GM19023 (cell line): ENCODE measurements at regions not wholly inside any gene's neighbourhood (a gene's known extent, or its start where the extent isn't known, plus 50 kb on each side); places are given as distances from the start of the nearest gene placed in this dataset.
"Not testable (repeated sequence)": the region's sequence is repeated elsewhere in the genome, so short reads cannot be mapped to it uniquely, and the experiment has no call there.

Experiments
- ATAC-seq: cut with Tn5 transposase; IDR thresholded peaks from one replicate; pipeline ENCODE4 v1.9.1; 2021; ENCODE audit warnings: mild to moderate bottlenecking, moderate library complexity; ENCODE audit not compliant: unreplicated experiment

- ATAC-seq, result no peak
Observed at GRCh38 chr1:196091397-196092135, 516.7 kb downstream of the KCNT2 start.

GRCh38 chr1:196090226-196090625 is 518.0 kb downstream of the KCNT2 start:
- no peak for ATAC-seq

- ATAC-seq, result no peak
Observed at GRCh38 chr1:196088541-196088940, 519.7 kb downstream of the KCNT2 start.

- no peak for ATAC-seq
Observed at GRCh38 chr1:196078691-196079090, 529.5 kb downstream of the KCNT2 start.

GRCh38 chr1:196075621-196076020 is 532.6 kb downstream of the KCNT2 start:
- no peak for ATAC-seq

GRCh38 chr1:196074182-196074581 is 534.1 kb downstream of the KCNT2 start:
- no peak for ATAC-seq

- no peak for ATAC-seq
Observed at GRCh38 chr1:196071447-196071846, 536.8 kb downstream of the KCNT2 start.

- no peak for ATAC-seq
Observed at GRCh38 chr1:196070940-196071339, 537.3 kb downstream of the KCNT2 start.

GRCh38 chr1:196063952-196064351 is 544.3 kb downstream of the KCNT2 start:
- ATAC-seq, result no peak

- ATAC-seq, result no peak
Observed at GRCh38 chr1:196063294-196063693, 544.9 kb downstream of the KCNT2 start.

GRCh38 chr1:196060539-196060938 is 547.7 kb downstream of the KCNT2 start:
- no peak for ATAC-seq

- ATAC-seq, result no peak
Observed at GRCh38 chr1:196059210-196059609, 549.0 kb downstream of the KCNT2 start.

GRCh38 chr1:196056966-196057365 is 551.3 kb downstream of the KCNT2 start:
- no peak for ATAC-seq

GRCh38 chr1:196049407-196049806 is 558.8 kb downstream of the KCNT2 start:
- ATAC-seq, result no peak

GRCh38 chr1:196043268-196043667 is 565.0 kb downstream of the KCNT2 start:
- ATAC-seq, result no peak

GRCh38 chr1:196034080-196034706 is 574.0 kb downstream of the KCNT2 start:
- ATAC-seq, result no peak

GRCh38 chr1:196031387-196031786 is 576.9 kb downstream of the KCNT2 start:
- not testable (repeated sequence) for ATAC-seq

- no peak for ATAC-seq
Observed at GRCh38 chr1:196030455-196030854, 577.8 kb downstream of the KCNT2 start.

GRCh38 chr1:196029410-196029809 is 578.8 kb downstream of the KCNT2 start:
- no peak for ATAC-seq

- ATAC-seq, result no peak
Observed at GRCh38 chr1:196027127-196027526, 581.1 kb downstream of the KCNT2 start.

GRCh38 chr1:196021174-196021573 is 587.1 kb downstream of the KCNT2 start:
- ATAC-seq, result not testable (repeated sequence)

- no peak for ATAC-seq
Observed at GRCh38 chr1:196009362-196009761, 598.9 kb downstream of the KCNT2 start.

GRCh38 chr1:196007763-196008162 is 600.5 kb downstream of the KCNT2 start:
- ATAC-seq, result no peak
